ENCODE measurements at regions not wholly inside any gene's neighbourhood (a gene's known extent, or its start where the extent isn't known, plus 50 kb on each side); places are given as distances from the start of the nearest gene placed in this dataset.
"Not testable (repeated sequence)": the region's sequence is repeated elsewhere in the genome, so short reads cannot be mapped to it uniquely, and the experiment has no call there.

- H3K4me3 Mint-ChIP-seq; DNase-seq (ENCODE audit: low spot score); H3K27me3 Mint-ChIP-seq (ENCODE audit: low read depth); H3K27ac Mint-ChIP-seq; H3K4me1 Mint-ChIP-seq (ENCODE audit: low read depth): not testable (repeated sequence)
- peaks cover 68% of the 10 kb centered on the region for H3K9me3 Mint-ChIP-seq
- peaks cover 97% of the 10 kb centered on the region for H3K36me3 Mint-ChIP-seq (ENCODE audit: low read depth)
Measured at GRCh38 chr7:130860832-130861231, 126.8 kb upstream of the KLF14 start.

- peaks cover 87% of the 10 kb centered on the region for H3K36me3 Mint-ChIP-seq (ENCODE audit: low read depth)
- H3K27ac Mint-ChIP-seq, result no peak overlapping the region
- DNase-seq (ENCODE audit: low spot score), result no peak
- no peak overlapping the region for H3K4me3 Mint-ChIP-seq
- H3K9me3 Mint-ChIP-seq, result peaks cover 26% of the 10 kb centered on the region
- no peaks in the 10 kb centered on the region for H3K27me3 Mint-ChIP-seq (ENCODE audit: low read depth)
- no peaks in the 10 kb centered on the region for H3K4me1 Mint-ChIP-seq (ENCODE audit: low read depth)
Measured at GRCh38 chr7:130865408-130866236, 131.6 kb upstream of the KLF14 start.

- H3K36me3 Mint-ChIP-seq (ENCODE audit: low read depth), result peaks cover 83% of the 10 kb centered on the region
- H3K4me3 Mint-ChIP-seq, result no peak overlapping the region
- H3K4me1 Mint-ChIP-seq (ENCODE audit: low read depth), result no peaks in the 10 kb centered on the region
- H3K27ac Mint-ChIP-seq, result peak overlapping the region; percentile 41
- no peak for DNase-seq (ENCODE audit: low spot score)
- H3K9me3 Mint-ChIP-seq, result peaks cover 17% of the 10 kb centered on the region
- no peaks in the 10 kb centered on the region for H3K27me3 Mint-ChIP-seq (ENCODE audit: low read depth)
Measured at GRCh38 chr7:130867039-130867438, 133.0 kb upstream of the KLF14 start.

GRCh38 chr7:130867581-130868136 lies 133.7 kb upstream of the KLF14 start:
- H3K27me3 Mint-ChIP-seq (ENCODE audit: low read depth), result no peaks in the 10 kb centered on the region
- H3K27ac Mint-ChIP-seq, result no peak overlapping the region
- no peaks in the 10 kb centered on the region for H3K4me1 Mint-ChIP-seq (ENCODE audit: low read depth)
- peaks cover 11% of the 10 kb centered on the region for H3K9me3 Mint-ChIP-seq
- peaks cover 83% of the 10 kb centered on the region for H3K36me3 Mint-ChIP-seq (ENCODE audit: low read depth)
- H3K4me3 Mint-ChIP-seq, result no peak overlapping the region
- no peak for DNase-seq (ENCODE audit: low spot score)

- no peak for DNase-seq (ENCODE audit: low spot score)
- Mint-ChIP-seq H3K4me3 (no peak overlapping the region), H3K9me3 (peaks cover 9% of the 10 kb centered on the region), H3K36me3 (ENCODE audit: low read depth) (peaks cover 79% of the 10 kb centered on the region), H3K4me1 (ENCODE audit: low read depth) (no peaks in the 10 kb centered on the region), H3K27ac (no peak overlapping the region), H3K27me3 (ENCODE audit: low read depth) (no peaks in the 10 kb centered on the region)
Measured at GRCh38 chr7:130868139-130868538, 134.1 kb upstream of the KLF14 start.

GRCh38 chr7:130869918-130870317 lies 135.9 kb upstream of the KLF14 start:
- Mint-ChIP-seq H3K27me3 (ENCODE audit: low read depth) (no peaks in the 10 kb centered on the region), H3K36me3 (ENCODE audit: low read depth) (peaks cover 75% of the 10 kb centered on the region), H3K4me1 (ENCODE audit: low read depth) (peaks cover 6% of the 10 kb centered on the region), H3K4me3 (no peak overlapping the region), H3K9me3 (peaks cover 3% of the 10 kb centered on the region), H3K27ac (no peak overlapping the region)
- DNase-seq (ENCODE audit: low spot score), result no peak

- DNase-seq (ENCODE audit: low spot score), result no peak
- Mint-ChIP-seq H3K27me3 (ENCODE audit: low read depth) (no peaks in the 10 kb centered on the region), H3K9me3 (no peaks in the 10 kb centered on the region), H3K4me3 (no peak overlapping the region), H3K36me3 (ENCODE audit: low read depth) (peaks cover 65% of the 10 kb centered on the region), H3K4me1 (ENCODE audit: low read depth) (peaks cover 15% of the 10 kb centered on the region), H3K27ac (no peak overlapping the region)
Measured at GRCh38 chr7:130872341-130872740, 138.3 kb upstream of the KLF14 start.

- DNase-seq (ENCODE audit: low spot score), result no peak
- no peak overlapping the region for H3K4me3 Mint-ChIP-seq
- no peaks in the 10 kb centered on the region for H3K9me3 Mint-ChIP-seq
- H3K36me3 Mint-ChIP-seq (ENCODE audit: low read depth), result peaks cover 65% of the 10 kb centered on the region
- H3K4me1 Mint-ChIP-seq (ENCODE audit: low read depth), result peaks cover 19% of the 10 kb centered on the region
- no peak overlapping the region for H3K27ac Mint-ChIP-seq
- no peaks in the 10 kb centered on the region for H3K27me3 Mint-ChIP-seq (ENCODE audit: low read depth)
Measured at GRCh38 chr7:130872756-130873448, 138.9 kb upstream of the KLF14 start.

GRCh38 chr7:130874071-130874915 lies 140.3 kb upstream of the KLF14 start:
- H3K9me3 Mint-ChIP-seq, result no peaks in the 10 kb centered on the region
- H3K27me3 Mint-ChIP-seq (ENCODE audit: low read depth), result no peaks in the 10 kb centered on the region
- H3K4me3 Mint-ChIP-seq, result no peak overlapping the region
- H3K27ac Mint-ChIP-seq, result peak overlapping the region; percentile 73
- H3K36me3 Mint-ChIP-seq (ENCODE audit: low read depth), result peaks cover 65% of the 10 kb centered on the region
- peaks cover 27% of the 10 kb centered on the region for H3K4me1 Mint-ChIP-seq (ENCODE audit: low read depth)
- DNase-seq (ENCODE audit: low spot score), result no peak

- no peaks in the 10 kb centered on the region for H3K27me3 Mint-ChIP-seq (ENCODE audit: low read depth)
- no peak overlapping the region for H3K4me3 Mint-ChIP-seq
- H3K4me1 Mint-ChIP-seq (ENCODE audit: low read depth), result peaks cover 29% of the 10 kb centered on the region
- peaks cover 57% of the 10 kb centered on the region for H3K36me3 Mint-ChIP-seq (ENCODE audit: low read depth)
- DNase-seq (ENCODE audit: low spot score), result no peak
- no peak overlapping the region for H3K27ac Mint-ChIP-seq
- H3K9me3 Mint-ChIP-seq, result no peaks in the 10 kb centered on the region
Measured at GRCh38 chr7:130875265-130875741, 141.3 kb upstream of the KLF14 start.

GRCh38 chr7:130875901-130876300 lies 141.9 kb upstream of the KLF14 start:
- no peak for DNase-seq (ENCODE audit: low spot score)
- Mint-ChIP-seq H3K36me3 (ENCODE audit: low read depth) (peaks cover 59% of the 10 kb centered on the region), H3K27ac (peak overlapping the region; percentile 53), H3K4me3 (no peak overlapping the region), H3K4me1 (ENCODE audit: low read depth) (peaks cover 29% of the 10 kb centered on the region), H3K9me3 (no peaks in the 10 kb centered on the region), H3K27me3 (ENCODE audit: low read depth) (no peaks in the 10 kb centered on the region)

- DNase-seq (ENCODE audit: low spot score), result no peak
- H3K36me3 Mint-ChIP-seq (ENCODE audit: low read depth), result peaks cover 61% of the 10 kb centered on the region
- H3K27me3 Mint-ChIP-seq (ENCODE audit: low read depth), result no peaks in the 10 kb centered on the region
- no peak overlapping the region for H3K27ac Mint-ChIP-seq
- H3K4me1 Mint-ChIP-seq (ENCODE audit: low read depth), result peaks cover 31% of the 10 kb centered on the region
- H3K4me3 Mint-ChIP-seq, result no peak overlapping the region
- H3K9me3 Mint-ChIP-seq, result no peaks in the 10 kb centered on the region
Measured at GRCh38 chr7:130877236-130877990, 143.4 kb upstream of the KLF14 start.

GRCh38 chr7:130877991-130878305 lies 143.9 kb upstream of the KLF14 start:
- Mint-ChIP-seq H3K4me1 (ENCODE audit: low read depth) (peaks cover 31% of the 10 kb centered on the region), H3K9me3 (no peaks in the 10 kb centered on the region), H3K4me3 (no peak overlapping the region), H3K36me3 (ENCODE audit: low read depth) (peaks cover 62% of the 10 kb centered on the region), H3K27me3 (ENCODE audit: low read depth) (no peaks in the 10 kb centered on the region), H3K27ac (no peak overlapping the region)
- DNase-seq (ENCODE audit: low spot score), result no peak

Data from T-helper 2 cell treated with Interferon-gamma antibody and Interleukin-4, amounts not matched to agents 5 μg/mL and 100 μg/mL, for 36 hours (primary cell).